Left ventricle myocardium inferior (tissue), 1 donor: ENCODE measurements at regions not wholly inside any gene's neighbourhood (a gene's known extent, or its start where the extent isn't known, plus 50 kb on each side); places are given as distances from the start of the nearest gene placed in this dataset.

ENCODE experiments used
- DNase-seq: peaks from one replicate; pipeline ENCODE4 v3.0.0-alpha.2; 2020
- H3K27ac ChIP-seq: fragments of 200-600 bp; replicated peaks from 2 replicates; pipeline ENCODE4 v1.8.0; 2021
- H3K27me3 ChIP-seq: fragments of 200-600 bp; 2 replicates; pipeline ENCODE4 v1.8.0; 2021; ENCODE audit warnings: low read depth
- H3K36me3 ChIP-seq: fragments of 200-600 bp; 2 replicates; pipeline ENCODE4 v1.8.0; 2021
- H3K4me1 ChIP-seq: fragments of 200-600 bp; 2 replicates; pipeline ENCODE4 v1.8.0; 2021
- H3K4me3 ChIP-seq: fragments of 200-600 bp; 2 replicates; pipeline ENCODE4 v1.8.0; 2021; ENCODE audit warnings: mild to moderate bottlenecking, moderate library complexity
- H3K9me3 ChIP-seq: fragments of 200-600 bp; replicated peaks from 2 replicates; pipeline ENCODE4 v1.8.0; 2021
- intact Hi-C: fragments of 100-400 bp; cut with micrococcal nuclease; formaldehyde crosslinking; loops from one replicate; pipeline ENCODE4 v1.11.0; 2022
- TF ChIP-seq, protein P1 (sequence below): fragments of 200-600 bp; IDR thresholded peaks from 2 replicates; pipeline ENCODE4 v1.8.0; 2021; ENCODE audit warnings: antibody characterized with exemption, mild to moderate bottlenecking, borderline replicate concordance
- donor health status: DM: no; HTN: yes; CAD: no; lungs with severe emphysema.

DNA sequence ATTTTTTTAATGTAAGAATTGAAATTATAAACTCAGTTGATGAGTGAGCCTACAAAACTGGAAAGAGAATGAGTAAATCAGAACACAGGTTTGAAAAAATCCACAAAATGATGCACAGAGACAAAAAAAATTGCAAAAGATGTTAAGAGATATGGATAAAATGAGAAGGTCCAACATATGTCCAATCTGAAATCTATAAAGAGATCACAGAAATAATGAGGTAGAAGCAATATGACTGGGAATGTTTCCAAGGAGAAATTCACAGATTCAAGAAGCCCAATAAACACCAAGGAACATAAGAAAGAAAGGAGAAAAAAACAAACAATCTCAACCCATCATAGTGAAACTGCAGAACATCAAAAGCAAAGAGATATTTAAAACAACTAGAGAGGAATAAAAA, 288.4 kb upstream of the SLC30A5 start:
- peaks cover 13% of the 10 kb centered on the region for H3K4me1 ChIP-seq
- peaks cover 12% of the 10 kb centered on the region for H3K9me3 ChIP-seq
- H3K27ac ChIP-seq, result no peak overlapping the region
- no peaks in the 10 kb centered on the region for H3K36me3 ChIP-seq
- TF ChIP-seq, protein P1, sequence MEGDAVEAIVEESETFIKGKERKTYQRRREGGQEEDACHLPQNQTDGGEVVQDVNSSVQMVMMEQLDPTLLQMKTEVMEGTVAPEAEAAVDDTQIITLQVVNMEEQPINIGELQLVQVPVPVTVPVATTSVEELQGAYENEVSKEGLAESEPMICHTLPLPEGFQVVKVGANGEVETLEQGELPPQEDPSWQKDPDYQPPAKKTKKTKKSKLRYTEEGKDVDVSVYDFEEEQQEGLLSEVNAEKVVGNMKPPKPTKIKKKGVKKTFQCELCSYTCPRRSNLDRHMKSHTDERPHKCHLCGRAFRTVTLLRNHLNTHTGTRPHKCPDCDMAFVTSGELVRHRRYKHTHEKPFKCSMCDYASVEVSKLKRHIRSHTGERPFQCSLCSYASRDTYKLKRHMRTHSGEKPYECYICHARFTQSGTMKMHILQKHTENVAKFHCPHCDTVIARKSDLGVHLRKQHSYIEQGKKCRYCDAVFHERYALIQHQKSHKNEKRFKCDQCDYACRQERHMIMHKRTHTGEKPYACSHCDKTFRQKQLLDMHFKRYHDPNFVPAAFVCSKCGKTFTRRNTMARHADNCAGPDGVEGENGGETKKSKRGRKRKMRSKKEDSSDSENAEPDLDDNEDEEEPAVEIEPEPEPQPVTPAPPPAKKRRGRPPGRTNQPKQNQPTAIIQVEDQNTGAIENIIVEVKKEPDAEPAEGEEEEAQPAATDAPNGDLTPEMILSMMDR, result no peak
- H3K27me3 ChIP-seq, result no peaks in the 10 kb centered on the region
- DNase-seq, result no peak
- intact Hi-C loops, result no loop called here
- H3K4me3 ChIP-seq, result no peak overlapping the region

- intact Hi-C loops, result no loop called here
- Histone ChIP-seq H3K4me1 (no peaks in the 10 kb centered on the region), H3K27me3 (no peaks in the 10 kb centered on the region), H3K4me3 (no peak overlapping the region), H3K9me3 (no peaks in the 10 kb centered on the region), H3K27ac (no peak overlapping the region), H3K36me3 (no peaks in the 10 kb centered on the region)
- no peak for DNase-seq
- TF ChIP-seq, protein P1, result no peak
These were observed 276.2 kb upstream of the SLC30A5 start for GRCh38 chr5:68817632-68818031.

DNA sequence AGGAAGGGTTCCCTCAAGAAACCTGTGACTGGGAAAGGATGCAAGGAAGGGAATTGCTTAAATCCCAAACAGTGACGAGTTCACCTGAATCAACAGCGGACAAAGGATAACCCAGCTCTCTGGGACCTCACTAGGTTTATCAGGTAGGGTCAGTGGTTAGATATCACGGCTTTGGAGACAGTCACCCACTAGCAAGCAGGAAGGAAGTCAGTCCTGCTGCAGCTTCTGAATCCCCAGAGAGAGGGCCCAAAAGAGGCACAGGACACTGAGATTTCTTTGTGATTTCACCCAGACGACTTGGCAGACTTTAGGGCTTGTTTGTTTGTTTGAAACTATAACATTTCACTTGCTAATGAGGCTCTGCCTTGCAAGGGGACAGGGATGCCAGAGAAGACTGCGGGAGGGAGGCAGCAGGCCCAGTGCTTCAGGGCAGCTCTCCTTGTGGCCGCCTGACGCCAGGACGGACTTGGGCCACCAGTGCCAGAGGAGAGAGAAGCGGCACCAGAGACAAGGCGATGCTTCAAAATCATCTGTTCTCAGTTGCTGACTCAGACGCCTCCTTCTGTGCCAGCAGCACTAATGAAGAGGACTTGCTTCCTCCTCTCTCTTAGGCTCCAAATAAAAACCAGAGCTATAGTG, 275.6 kb upstream of the SLC30A5 start:
- H3K27ac ChIP-seq, result no peak overlapping the region
- no peak for DNase-seq
- intact Hi-C loops, result no loop called here

DNA sequence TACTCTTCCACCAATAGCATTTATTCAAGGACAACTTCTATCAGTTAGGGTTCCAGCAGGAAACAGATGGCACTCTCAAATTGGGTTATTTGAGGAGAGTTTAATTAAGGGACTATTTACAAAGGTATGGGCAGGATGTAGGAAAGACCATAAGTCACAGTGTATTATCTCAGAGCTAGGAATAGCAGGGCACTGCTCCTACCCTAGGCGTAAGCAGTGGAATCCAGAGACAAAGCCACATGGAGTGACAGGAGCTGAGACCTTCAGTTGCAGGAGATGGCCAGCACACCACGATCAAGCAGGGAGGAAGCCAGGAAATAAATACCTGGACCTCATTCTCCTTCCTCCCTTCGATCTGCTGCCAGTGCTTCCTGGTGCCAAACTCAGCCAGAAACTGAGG, 274.9 kb upstream of the SLC30A5 start:
- Histone ChIP-seq H3K27me3 (no peaks in the 10 kb centered on the region), H3K9me3 (no peaks in the 10 kb centered on the region), H3K36me3 (no peaks in the 10 kb centered on the region), H3K27ac (no peak overlapping the region), H3K4me3 (no peak overlapping the region), H3K4me1 (no peaks in the 10 kb centered on the region)
- DNase-seq, result no peak
- intact Hi-C loops, result no loop called here
- TF ChIP-seq, protein P1, result no peak

More for the DNA sequence above, 275.6 kb upstream of the SLC30A5 start:
- Histone ChIP-seq H3K36me3 (no peaks in the 10 kb centered on the region), H3K27me3 (no peaks in the 10 kb centered on the region), H3K4me3 (no peak overlapping the region), H3K9me3 (no peaks in the 10 kb centered on the region), H3K4me1 (no peaks in the 10 kb centered on the region)
- TF ChIP-seq, protein P1, result no peak

- no peaks in the 10 kb centered on the region for H3K27me3 ChIP-seq
- TF ChIP-seq, protein P1, result no peak
- H3K27ac ChIP-seq, result no peak overlapping the region
- no peaks in the 10 kb centered on the region for H3K36me3 ChIP-seq
- H3K4me3 ChIP-seq, result no peak overlapping the region
- DNase-seq, result no peak
- intact Hi-C loops, result no loop called here
- H3K4me1 ChIP-seq, result no peaks in the 10 kb centered on the region
- no peaks in the 10 kb centered on the region for H3K9me3 ChIP-seq
These were observed 272.8 kb upstream of the SLC30A5 start for GRCh38 chr5:68821056-68821455.
